Adrenal gland (tissue), 5 donors: ENCODE measurements at regions not wholly inside any gene's neighbourhood (a gene's known extent, or its start where the extent isn't known, plus 50 kb on each side); places are given as distances from the start of the nearest gene placed in this dataset.

Experiments used
- CTCF ChIP-seq, 6 experiments: fragments of 450-650 bp in 4 of 6; fragments of 200-600 bp in 2 of 6; sonication (generic) in 1 of 6; IDR thresholded peaks; 1 replicate in 5 of 6; 2 replicates in 1 of 6; pipeline versions ENCODE4 v1.5.1 to v1.8.0; 2016 to 2021; ENCODE audit warnings: antibody characterized with exemption in 6 of 6, mild to moderate bottlenecking in 2 of 6, moderate library complexity in 1 of 6
- POLR2A ChIP-seq, 2 donors: fragments of 450-650 bp; IDR thresholded peaks; one replicate each; pipeline ENCODE4 v1.6.1; 2017; ENCODE audit warnings: antibody characterized with exemption in 2 of 2, mild to moderate bottlenecking in 2 of 2, moderate library complexity in 1 of 2
- donor health status: DM: no; HTN: no; CAD: no.

GRCh38 chr6:105940990-105941389, 145.1 kb upstream of the PRDM1 start:
- no peak for TF ChIP-seq CTCF (IDR thresholded peaks at IDR 0.05)
- no peak for TF ChIP-seq POLR2A (IDR thresholded peaks at IDR 0.05)
